Keratinocyte (primary cell): ENCODE measurements at regions not wholly inside any gene's neighbourhood (a gene's known extent, or its start where the extent isn't known, plus 50 kb on each side); places are given as distances from the start of the nearest gene placed in this dataset.

ENCODE experiments used
- EZH2 ChIP-seq: IDR thresholded peaks from one replicate; pipeline ENCODE4 v1.6.1; 2012; ENCODE audit warnings: inconsistent platforms, mild to moderate bottlenecking, low read length, moderate library complexity
- TF ChIP-seq, protein P1 (sequence below), 3 experiments: IDR thresholded peaks in 1 of 3; conservative IDR thresholded peaks in 1 of 3; optimal IDR thresholded peaks in 1 of 3; 2 replicates in 2 of 3; 3 replicates in 1 of 3; pipeline versions ENCODE3 to v1.5.1; 2011; ENCODE audit warnings: low read length in 3 of 3, mild to moderate bottlenecking in 3 of 3, moderate library complexity in 2 of 3, control low read depth in 1 of 3, inconsistent platforms in 1 of 3; ENCODE audit not compliant: insufficient read depth in 2 of 3; ENCODE audit errors: extremely low read depth in 1 of 3

GRCh38 chrX:134721766-134722532 lies 63.7 kb upstream of the PLAC1 start:
- TF ChIP-seq, protein P1, sequence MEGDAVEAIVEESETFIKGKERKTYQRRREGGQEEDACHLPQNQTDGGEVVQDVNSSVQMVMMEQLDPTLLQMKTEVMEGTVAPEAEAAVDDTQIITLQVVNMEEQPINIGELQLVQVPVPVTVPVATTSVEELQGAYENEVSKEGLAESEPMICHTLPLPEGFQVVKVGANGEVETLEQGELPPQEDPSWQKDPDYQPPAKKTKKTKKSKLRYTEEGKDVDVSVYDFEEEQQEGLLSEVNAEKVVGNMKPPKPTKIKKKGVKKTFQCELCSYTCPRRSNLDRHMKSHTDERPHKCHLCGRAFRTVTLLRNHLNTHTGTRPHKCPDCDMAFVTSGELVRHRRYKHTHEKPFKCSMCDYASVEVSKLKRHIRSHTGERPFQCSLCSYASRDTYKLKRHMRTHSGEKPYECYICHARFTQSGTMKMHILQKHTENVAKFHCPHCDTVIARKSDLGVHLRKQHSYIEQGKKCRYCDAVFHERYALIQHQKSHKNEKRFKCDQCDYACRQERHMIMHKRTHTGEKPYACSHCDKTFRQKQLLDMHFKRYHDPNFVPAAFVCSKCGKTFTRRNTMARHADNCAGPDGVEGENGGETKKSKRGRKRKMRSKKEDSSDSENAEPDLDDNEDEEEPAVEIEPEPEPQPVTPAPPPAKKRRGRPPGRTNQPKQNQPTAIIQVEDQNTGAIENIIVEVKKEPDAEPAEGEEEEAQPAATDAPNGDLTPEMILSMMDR (optimal IDR thresholded peaks at IDR 0.05 in 1 of 3, IDR thresholded peaks at IDR 0.05 in 1 of 3, conservative IDR thresholded peaks at IDR 0.05 in 1 of 3; ENCODE audit: extremely low read depth in 1 of 3, insufficient read depth in 2 of 3, low read length in 3 of 3) = no peak
- TF ChIP-seq EZH2 = no peak
